GM12872 (cell line): ENCODE measurements at regions not wholly inside any gene's neighbourhood (a gene's known extent, or its start where the extent isn't known, plus 50 kb on each side); places are given as distances from the start of the nearest gene placed in this dataset.

Experiments used
- CTCF ChIP-seq: IDR thresholded peaks from 3 replicates; pipeline ENCODE4 v1.5.1; 2011; ENCODE audit warnings: low read depth, mild to moderate bottlenecking, low read length, moderate library complexity; ENCODE audit not compliant: insufficient read depth

GRCh38 chr3:40593351-40593750 lies 68.6 kb downstream of the ZNF621 start:
- no peak for TF ChIP-seq CTCF

- no peak for TF ChIP-seq CTCF
Observed at GRCh38 chr3:40597441-40597840, 72.7 kb downstream of the ZNF621 start.

GRCh38 chr3:40598338-40598737 lies 73.6 kb downstream of the ZNF621 start:
- TF ChIP-seq CTCF: no peak

GRCh38 chr3:40598962-40599361 lies 74.2 kb downstream of the ZNF621 start:
- no peak for TF ChIP-seq CTCF

GRCh38 chr3:40602778-40603385 lies 78.1 kb downstream of the ZNF621 start:
- no peak for TF ChIP-seq CTCF

GRCh38 chr3:40605960-40606359 lies 81.2 kb downstream of the ZNF621 start:
- no peak for TF ChIP-seq CTCF

- TF ChIP-seq CTCF: no peak
Observed at GRCh38 chr3:40608091-40608490, 83.3 kb downstream of the ZNF621 start.
